Pons (tissue), 1 donor: ENCODE measurements at regions not wholly inside any gene's neighbourhood (a gene's known extent, or its start where the extent isn't known, plus 50 kb on each side); places are given as distances from the start of the nearest gene placed in this dataset.

ENCODE experiments used
- DNase-seq: peaks from one replicate; pipeline ENCODE4 v3.0.0-alpha.2; 2016; ENCODE audit warnings: low spot score

DNA sequence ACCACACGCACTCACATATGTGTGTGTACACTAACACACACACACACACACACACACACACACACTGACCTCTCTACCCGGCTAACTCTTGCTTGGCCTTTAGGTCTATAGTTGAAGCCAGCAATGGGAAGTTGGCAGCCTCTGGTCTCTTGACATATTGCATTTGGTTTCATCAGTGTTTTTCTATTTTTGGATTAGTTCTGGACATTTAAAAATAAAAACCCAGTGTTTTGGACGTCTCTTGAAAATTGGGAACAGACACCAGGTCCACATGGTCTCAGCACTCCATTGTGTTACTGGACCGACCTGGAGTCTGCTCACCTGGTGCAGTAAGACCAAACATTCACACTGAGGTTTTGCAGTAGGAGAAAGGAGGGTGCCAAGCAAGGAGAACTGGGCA lies 50.4 kb upstream of the AFF3 start:
- DNase-seq: no peak

DNA sequence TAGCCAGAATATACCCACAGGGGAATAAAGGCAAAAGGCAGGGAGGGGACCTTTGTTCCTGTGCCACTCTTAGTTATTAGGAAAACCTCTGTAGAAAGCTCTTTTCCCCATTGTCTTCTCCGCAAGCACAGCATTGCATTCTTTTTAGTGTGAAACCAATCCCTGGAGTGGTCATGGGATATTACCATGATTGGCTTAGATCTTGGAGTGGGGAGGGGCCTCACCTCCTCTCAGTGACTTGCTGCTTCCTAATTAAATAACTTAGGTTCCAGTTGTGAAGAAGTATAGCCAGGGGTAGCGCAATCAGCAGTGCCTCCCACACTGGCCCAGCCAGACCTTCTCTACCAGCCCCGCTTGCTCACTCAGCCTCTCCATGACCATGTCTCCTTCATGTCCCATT lies 49.9 kb upstream of the AFF3 start:
- no peak for DNase-seq
